ENCODE measurements at regions not wholly inside any gene's neighbourhood (a gene's known extent, or its start where the extent isn't known, plus 50 kb on each side); places are given as distances from the start of the nearest gene placed in this dataset.

DNA sequence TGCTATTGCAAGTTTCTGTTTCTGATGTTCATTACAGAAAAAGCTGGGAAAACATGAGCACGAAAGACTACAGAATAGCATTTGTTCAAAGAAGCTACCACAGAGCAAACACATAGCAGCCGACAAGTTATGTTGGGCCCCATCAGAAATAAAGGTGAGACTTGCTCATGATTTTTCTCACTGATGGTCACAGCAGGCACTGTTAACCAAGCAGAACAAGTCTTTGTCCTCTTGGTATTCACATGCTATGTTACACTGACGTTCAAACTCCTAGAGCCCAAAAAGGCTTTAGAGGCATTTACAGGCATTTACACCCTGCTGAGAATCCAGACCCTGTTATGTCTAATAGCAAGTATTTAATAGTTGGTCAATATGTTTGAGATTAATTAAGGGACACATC is 235.0 kb upstream of the HNMT start:
- no peak for DNase-seq (ENCODE audit: low read depth, low spot score)
- Histone ChIP-seq H3K9ac (ENCODE audit: insufficient read length) (no peak overlapping the region), H3K4me3 (no peak overlapping the region), H3K36me3 (ENCODE audit: insufficient read depth, low read length) (no peaks in the 10 kb centered on the region), H3K9me3 (ENCODE audit: low read depth, low read length) (no peaks in the 10 kb centered on the region), H3K27ac (no peak overlapping the region)
- no peak for TF ChIP-seq FOXP2 (optimal IDR thresholded peaks at IDR 0.05; ENCODE audit: control extremely low read depth, extremely low read length, insufficient read depth)
- no peak for TF ChIP-seq EZH2 (IDR thresholded peaks at IDR 0.05)
- no peak for TF ChIP-seq POLR2AphosphoS5 (IDR thresholded peaks at IDR 0.05; ENCODE audit: borderline replicate concordance, low read depth, low read length)

- DNase-seq (ENCODE audit: low read depth, low spot score) = no peak
- H3K27ac ChIP-seq = no peak overlapping the region
- TF ChIP-seq POLR2AphosphoS5 (IDR thresholded peaks at IDR 0.05; ENCODE audit: borderline replicate concordance, low read depth, low read length) (no peak), EZH2 (IDR thresholded peaks at IDR 0.05) (no peak), FOXP2 (optimal IDR thresholded peaks at IDR 0.05; ENCODE audit: control extremely low read depth, extremely low read length, insufficient read depth) (no peak)
Observed at GRCh38 chr2:137737559-137737958, 226.7 kb upstream of the HNMT start.

DNA sequence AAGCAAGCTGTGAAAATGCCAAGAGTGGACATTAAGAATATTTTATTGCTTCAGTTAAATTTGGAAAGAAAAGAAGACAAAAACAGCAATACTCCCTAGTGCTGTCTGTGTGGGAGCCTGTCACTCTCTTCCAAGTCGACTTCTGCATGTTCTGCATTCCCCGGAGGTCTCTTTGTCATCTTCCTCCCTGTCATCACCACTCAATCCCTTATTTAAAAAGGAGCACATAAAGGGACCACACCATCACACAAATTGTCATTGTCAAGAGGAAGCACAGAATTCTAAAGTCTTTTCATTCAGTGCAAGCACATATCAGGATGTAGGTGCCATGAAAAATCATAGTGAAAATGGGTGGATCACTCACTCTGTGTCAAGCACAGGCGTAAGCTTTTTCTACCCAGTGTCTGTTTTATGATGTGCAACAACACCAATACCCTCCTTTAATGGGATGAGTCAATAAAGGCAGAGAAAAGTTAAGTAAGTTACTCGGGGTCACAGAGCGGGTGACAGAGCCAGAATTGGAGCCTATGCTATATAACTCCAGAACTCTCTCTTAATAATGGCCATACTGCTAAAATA is 222.4 kb upstream of the HNMT start:
- Histone ChIP-seq H3K9me3 (ENCODE audit: low read depth, low read length) (no peaks in the 10 kb centered on the region), H3K9ac (ENCODE audit: insufficient read length) (no peak overlapping the region), H3K4me3 (no peak overlapping the region), H3K27ac (no peak overlapping the region), H3K36me3 (ENCODE audit: insufficient read depth, low read length) (no peaks in the 10 kb centered on the region)
- TF ChIP-seq POLR2AphosphoS5 (IDR thresholded peaks at IDR 0.05; ENCODE audit: borderline replicate concordance, low read depth, low read length) (no peak), FOXP2 (optimal IDR thresholded peaks at IDR 0.05; ENCODE audit: control extremely low read depth, extremely low read length, insufficient read depth) (no peak), EZH2 (IDR thresholded peaks at IDR 0.05) (no peak)
- no peak for DNase-seq (ENCODE audit: low read depth, low spot score)

More at GRCh38 chr2:137737559-137737958, 226.7 kb upstream of the HNMT start:
- H3K9ac ChIP-seq (ENCODE audit: insufficient read length) = no peak overlapping the region
- H3K4me3 ChIP-seq = no peak overlapping the region
- H3K36me3 ChIP-seq (ENCODE audit: insufficient read depth, low read length) = no peaks in the 10 kb centered on the region
- H3K9me3 ChIP-seq (ENCODE audit: low read depth, low read length) = no peaks in the 10 kb centered on the region

DNA sequence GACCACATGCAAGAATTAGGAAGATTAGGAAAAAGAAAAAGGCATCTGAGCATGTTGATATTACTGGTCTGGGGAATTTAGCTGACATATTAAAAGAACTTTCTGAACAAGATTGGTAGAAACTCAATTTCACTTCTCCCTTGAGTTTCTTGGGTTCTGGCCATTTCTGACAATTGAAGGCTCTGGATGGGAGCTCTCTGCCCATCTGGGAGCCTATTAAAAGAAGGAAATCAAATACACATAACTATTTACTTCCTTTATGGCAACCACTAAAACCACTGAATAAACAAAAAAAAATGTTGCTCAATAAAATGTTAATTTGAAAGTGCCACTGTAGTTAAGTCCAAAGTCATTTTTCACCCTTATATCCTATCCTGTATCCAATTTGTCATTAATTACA is 216.8 kb upstream of the HNMT start:
- TF ChIP-seq EZH2 (IDR thresholded peaks at IDR 0.05) = no peak
- no peak for TF ChIP-seq POLR2AphosphoS5 (IDR thresholded peaks at IDR 0.05; ENCODE audit: borderline replicate concordance, low read depth, low read length)
- TF ChIP-seq FOXP2 (optimal IDR thresholded peaks at IDR 0.05; ENCODE audit: control extremely low read depth, extremely low read length, insufficient read depth) = no peak
- Histone ChIP-seq H3K9me3 (ENCODE audit: low read depth, low read length) (no peaks in the 10 kb centered on the region), H3K9ac (ENCODE audit: insufficient read length) (no peak overlapping the region), H3K27ac (no peak overlapping the region), H3K36me3 (ENCODE audit: insufficient read depth, low read length) (no peaks in the 10 kb centered on the region), H3K4me3 (no peak overlapping the region)
- DNase-seq (ENCODE audit: low read depth, low spot score) = no peak

DNA sequence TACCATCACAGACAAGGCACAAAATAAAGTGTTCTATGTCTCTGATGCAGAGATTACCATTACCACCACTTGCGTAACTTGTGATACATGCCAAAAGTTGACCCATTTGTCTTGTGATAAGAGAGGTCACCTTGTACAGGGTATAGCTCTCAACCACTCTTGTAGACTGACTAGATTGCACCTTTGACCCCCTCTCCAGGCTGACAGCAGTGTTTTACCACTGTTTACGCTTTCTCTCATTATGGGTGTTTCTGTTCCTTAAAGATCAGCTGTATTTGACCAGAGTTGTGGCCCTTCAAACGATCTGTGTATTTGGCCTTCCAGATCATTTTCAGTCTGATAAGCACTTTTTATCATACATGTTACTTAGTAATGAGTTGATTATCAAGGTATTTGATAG is 215.7 kb upstream of the HNMT start:
- Histone ChIP-seq H3K9ac (ENCODE audit: insufficient read length) (no peak overlapping the region), H3K9me3 (ENCODE audit: low read depth, low read length) (no peaks in the 10 kb centered on the region), H3K36me3 (ENCODE audit: insufficient read depth, low read length) (no peaks in the 10 kb centered on the region), H3K4me3 (no peak overlapping the region), H3K27ac (no peak overlapping the region)
- TF ChIP-seq EZH2 (IDR thresholded peaks at IDR 0.05) = no peak
- TF ChIP-seq POLR2AphosphoS5 (IDR thresholded peaks at IDR 0.05; ENCODE audit: borderline replicate concordance, low read depth, low read length) = no peak
- no peak for TF ChIP-seq FOXP2 (optimal IDR thresholded peaks at IDR 0.05; ENCODE audit: control extremely low read depth, extremely low read length, insufficient read depth)
- no peak for DNase-seq (ENCODE audit: low read depth, low spot score)

GRCh38 chr2:137764646-137765045 is 199.6 kb upstream of the HNMT start:
- Histone ChIP-seq H3K27ac (no peak overlapping the region), H3K9ac (ENCODE audit: insufficient read length) (no peak overlapping the region), H3K4me3 (no peak overlapping the region), H3K36me3 (ENCODE audit: insufficient read depth, low read length) (no peaks in the 10 kb centered on the region), H3K9me3 (ENCODE audit: low read depth, low read length) (no peaks in the 10 kb centered on the region)
- TF ChIP-seq POLR2AphosphoS5 (IDR thresholded peaks at IDR 0.05; ENCODE audit: borderline replicate concordance, low read depth, low read length) (no peak), EZH2 (IDR thresholded peaks at IDR 0.05) (no peak), FOXP2 (optimal IDR thresholded peaks at IDR 0.05; ENCODE audit: control extremely low read depth, extremely low read length, insufficient read depth) (no peak)
- DNase-seq (ENCODE audit: low read depth, low spot score) = no peak

DNA sequence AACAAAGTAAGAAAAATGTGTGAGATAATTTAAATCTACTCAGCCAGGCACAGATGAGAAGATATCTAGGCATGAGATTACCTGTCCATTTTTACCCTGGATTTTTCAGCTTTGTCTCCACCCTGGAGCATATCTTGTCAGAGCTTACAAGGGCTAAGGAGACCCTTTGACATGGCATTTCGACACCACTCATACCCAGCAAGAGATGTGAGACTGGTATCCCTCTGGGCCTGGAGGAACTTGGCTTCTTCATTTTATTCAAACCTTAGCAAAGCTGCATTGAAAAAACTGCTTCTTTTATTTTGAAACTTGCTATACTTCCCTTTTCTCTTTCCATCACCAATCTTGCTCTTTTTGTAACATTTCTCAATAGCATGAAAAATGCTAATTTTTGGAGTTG is 194.9 kb upstream of the HNMT start:
- H3K27ac ChIP-seq = no peak overlapping the region
- H3K4me3 ChIP-seq = no peak overlapping the region
- no peak for DNase-seq (ENCODE audit: low read depth, low spot score)
- no peak overlapping the region for H3K9ac ChIP-seq (ENCODE audit: insufficient read length)
- no peaks in the 10 kb centered on the region for H3K9me3 ChIP-seq (ENCODE audit: low read depth, low read length)
- no peak for TF ChIP-seq EZH2 (IDR thresholded peaks at IDR 0.05)
- TF ChIP-seq POLR2AphosphoS5 (IDR thresholded peaks at IDR 0.05; ENCODE audit: borderline replicate concordance, low read depth, low read length) = no peak
- TF ChIP-seq FOXP2 (optimal IDR thresholded peaks at IDR 0.05; ENCODE audit: control extremely low read depth, extremely low read length, insufficient read depth) = no peak
- no peaks in the 10 kb centered on the region for H3K36me3 ChIP-seq (ENCODE audit: insufficient read depth, low read length)

DNA sequence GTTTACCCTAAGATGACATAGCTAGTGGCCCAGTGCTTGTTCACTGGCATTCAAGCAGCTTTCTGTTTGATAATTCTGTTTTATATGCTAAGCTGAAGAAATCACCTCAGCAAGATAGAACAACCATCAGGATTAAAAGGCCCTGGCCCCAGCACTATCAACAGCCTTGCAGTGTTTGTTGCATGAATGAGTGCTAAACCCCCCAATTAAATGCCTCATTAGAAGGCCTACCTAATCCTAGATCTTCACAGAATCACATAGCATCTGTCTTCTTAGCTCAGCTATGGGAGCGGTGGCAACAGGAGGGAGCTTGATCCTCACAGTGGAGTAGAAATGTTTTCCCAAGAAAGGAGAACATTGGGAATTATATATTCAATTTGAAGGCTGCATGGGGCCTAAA is 194.1 kb upstream of the HNMT start:
- Histone ChIP-seq H3K36me3 (ENCODE audit: insufficient read depth, low read length) (no peaks in the 10 kb centered on the region), H3K9ac (ENCODE audit: insufficient read length) (no peak overlapping the region), H3K9me3 (ENCODE audit: low read depth, low read length) (no peaks in the 10 kb centered on the region), H3K27ac (no peak overlapping the region), H3K4me3 (no peak overlapping the region)
- TF ChIP-seq POLR2AphosphoS5 (IDR thresholded peaks at IDR 0.05; ENCODE audit: borderline replicate concordance, low read depth, low read length) (no peak), EZH2 (IDR thresholded peaks at IDR 0.05) (no peak), FOXP2 (optimal IDR thresholded peaks at IDR 0.05; ENCODE audit: control extremely low read depth, extremely low read length, insufficient read depth) (no peak)
- no peak for DNase-seq (ENCODE audit: low read depth, low spot score)

GRCh38 chr2:137771064-137771463 is 193.2 kb upstream of the HNMT start:
- Histone ChIP-seq H3K36me3 (ENCODE audit: insufficient read depth, low read length) (no peaks in the 10 kb centered on the region), H3K9me3 (ENCODE audit: low read depth, low read length) (no peaks in the 10 kb centered on the region), H3K27ac (no peak overlapping the region), H3K4me3 (no peak overlapping the region), H3K9ac (ENCODE audit: insufficient read length) (no peak overlapping the region)
- no peak for TF ChIP-seq POLR2AphosphoS5 (IDR thresholded peaks at IDR 0.05; ENCODE audit: borderline replicate concordance, low read depth, low read length)
- no peak for TF ChIP-seq FOXP2 (optimal IDR thresholded peaks at IDR 0.05; ENCODE audit: control extremely low read depth, extremely low read length, insufficient read depth)
- TF ChIP-seq EZH2 (IDR thresholded peaks at IDR 0.05) = no peak
- no peak for DNase-seq (ENCODE audit: low read depth, low spot score)

Measured in SK-N-MC (cell line).